Tibial nerve (tissue), 4 donors: ENCODE measurements at regions not wholly inside any gene's neighbourhood (a gene's known extent, or its start where the extent isn't known, plus 50 kb on each side); places are given as distances from the start of the nearest gene placed in this dataset.

Source experiments
- DNase-seq, 2 donors: peaks; one replicate each; pipeline ENCODE4 v3.0.0-alpha.2; 2019; ENCODE audit warnings: low spot score in 2 of 2
- H3K27ac ChIP-seq, 4 donors: fragments of 200-600 bp; sonication (generic) in 3 of 4; one replicate each; pipeline ENCODE4 v1.5.1; 2017 to 2019; ENCODE audit warnings: mild to moderate bottlenecking in 1 of 4
- H3K27me3 ChIP-seq, 2 donors: fragments of 200-600 bp; sonication (generic) in 1 of 2; one replicate each; pipeline versions ENCODE4 v1.5.1 to v1.6.0; 2017 to 2019
- H3K36me3 ChIP-seq, 3 donors: fragments of 200-600 bp; sonication (generic); one replicate each; pipeline ENCODE4 v1.5.1; 2018 to 2019
- H3K4me1 ChIP-seq, 4 donors: fragments of 200-600 bp; sonication (generic) in 3 of 4; one replicate each; pipeline ENCODE4 v1.5.1; 2017 to 2019
- H3K4me3 ChIP-seq, 4 donors: fragments of 200-600 bp; sonication (generic) in 3 of 4; one replicate each; pipeline ENCODE4 v1.5.1; 2017 to 2019; ENCODE audit warnings: mild to moderate bottlenecking in 1 of 4, moderate library complexity in 1 of 4
- H3K9me3 ChIP-seq, 4 donors: fragments of 200-600 bp; sonication (generic) in 3 of 4; one replicate each; pipeline ENCODE4 v1.5.1; 2017 to 2019
- CTCF ChIP-seq, 5 experiments: fragments of 200-600 bp in 3 of 5; fragments of 450-650 bp in 2 of 5; sonication (generic) in 3 of 5; IDR thresholded peaks; one replicate each; pipeline ENCODE4 v1.5.1; 2016 to 2019; ENCODE audit warnings: antibody characterized with exemption in 5 of 5, mild to moderate bottlenecking in 3 of 5, moderate library complexity in 2 of 5
- EP300 ChIP-seq, 2 donors: sonication (generic); formaldehyde crosslinking; IDR thresholded peaks; one replicate each; pipeline ENCODE4 v1.6.1; 2017; ENCODE audit warnings: antibody characterized with exemption in 2 of 2, mild to moderate bottlenecking in 1 of 2
- POLR2A ChIP-seq, 2 donors: fragments of 450-650 bp; IDR thresholded peaks; one replicate each; pipeline ENCODE4 v1.6.1; 2017; ENCODE audit warnings: antibody characterized with exemption in 2 of 2, mild to moderate bottlenecking in 2 of 2, moderate library complexity in 2 of 2
- WGBS, 2 donors: methylation state at CpG; one replicate each; pipeline ENCODE4 v1.1.5; 2018; 5-methylcytosine and 5-hydroxymethylcytosine counted together

- TF ChIP-seq EP300 (IDR thresholded peaks at IDR 0.05) (no peak), CTCF (IDR thresholded peaks at IDR 0.05) (no peak), POLR2A (IDR thresholded peaks at IDR 0.05) (no peak)
- Histone ChIP-seq H3K27ac (no peak overlapping the region), H3K9me3 (no peaks in the 10 kb centered on the region), H3K4me3 (no peak overlapping the region), H3K4me1 (no peaks in the 10 kb centered on the region), H3K27me3 (no peaks in the 10 kb centered on the region), H3K36me3 (no peaks in the 10 kb centered on the region)
- DNase-seq: no peak
- WGBS, 2 donors: 16 to 25% methylated on average over 6 of the region's 6 CpGs
Measured at GRCh38 chr9:117992006-117992405, 287.8 kb downstream of the TLR4 start.

- H3K27me3 ChIP-seq: no peaks in the 10 kb centered on the region
- WGBS, 2 donors: 71 to 78% methylated on average over 3 of the region's 3 CpGs
- no peaks in the 10 kb centered on the region for H3K4me1 ChIP-seq
- DNase-seq: no peak
- no peak overlapping the region for H3K4me3 ChIP-seq
- no peaks in the 10 kb centered on the region for H3K9me3 ChIP-seq
- no peaks in the 10 kb centered on the region for H3K36me3 ChIP-seq
- no peak overlapping the region for H3K27ac ChIP-seq
- TF ChIP-seq EP300 (IDR thresholded peaks at IDR 0.05): no peak
- TF ChIP-seq POLR2A (IDR thresholded peaks at IDR 0.05): no peak
- no peak for TF ChIP-seq CTCF (IDR thresholded peaks at IDR 0.05)
Measured at GRCh38 chr9:118000581-118000980, 296.4 kb downstream of the TLR4 start.

- no peak for DNase-seq
- Histone ChIP-seq H3K36me3 (no peaks in the 10 kb centered on the region), H3K9me3 (no peaks in the 10 kb centered on the region), H3K27me3 (no peaks in the 10 kb centered on the region), H3K27ac (no peak overlapping the region), H3K4me1 (no peaks in the 10 kb centered on the region), H3K4me3 (no peak overlapping the region)
- whole genome bisulfite sequencing, 2 donors: 50 to 57% methylated on average over 3 of the region's 3 CpGs
- TF ChIP-seq EP300 (IDR thresholded peaks at IDR 0.05) (no peak), CTCF (IDR thresholded peaks at IDR 0.05) (no peak), POLR2A (IDR thresholded peaks at IDR 0.05) (no peak)
Measured at GRCh38 chr9:118003240-118003639, 299.0 kb downstream of the TLR4 start.

GRCh38 chr9:118008246-118008645 is 304.0 kb downstream of the TLR4 start:
- Histone ChIP-seq H3K27ac (no peak overlapping the region), H3K27me3 (no peaks in the 10 kb centered on the region), H3K9me3 (no peaks in the 10 kb centered on the region), H3K36me3 (no peaks in the 10 kb centered on the region), H3K4me1 (no peaks in the 10 kb centered on the region), H3K4me3 (no peak overlapping the region)
- WGBS, 2 donors: 80 to 86% methylated on average over 4 of the region's 4 CpGs
- no peak for DNase-seq
- TF ChIP-seq CTCF (IDR thresholded peaks at IDR 0.05) (no peak), POLR2A (IDR thresholded peaks at IDR 0.05) (no peak), EP300 (IDR thresholded peaks at IDR 0.05) (no peak)

- Histone ChIP-seq H3K9me3 (no peaks in the 10 kb centered on the region), H3K4me3 (no peak overlapping the region), H3K36me3 (no peaks in the 10 kb centered on the region), H3K27ac (no peak overlapping the region), H3K4me1 (no peaks in the 10 kb centered on the region), H3K27me3 (no peaks in the 10 kb centered on the region)
- no peak for DNase-seq
- TF ChIP-seq EP300 (IDR thresholded peaks at IDR 0.05) (no peak), POLR2A (IDR thresholded peaks at IDR 0.05) (no peak), CTCF (IDR thresholded peaks at IDR 0.05) (no peak)
Measured at GRCh38 chr9:118009614-118010013, 305.4 kb downstream of the TLR4 start.
